OCI-LY3 (cell line): ENCODE measurements at regions not wholly inside any gene's neighbourhood (a gene's known extent, or its start where the extent isn't known, plus 50 kb on each side); places are given as distances from the start of the nearest gene placed in this dataset.

ENCODE experiments used
- CTCF ChIP-seq: fragments of 200-600, 300-600 bp; sonication (generic); IDR thresholded peaks from 2 replicates; pipeline ENCODE4 v1.5.1; 2014; ENCODE audit warnings: antibody characterized with exemption, low read length, low read depth
- EZH2phosphoT487 ChIP-seq: fragments of 200-600 bp; shearing (Covaris generic); IDR thresholded peaks from 2 replicates; pipeline ENCODE4 v1.6.1; 2018; ENCODE audit warnings: antibody characterized with exemption, mixed run types, low read depth

GRCh38 chr12:71222436-71222835, 64.6 kb upstream of the TSPAN8 start:
- TF ChIP-seq CTCF, result no peak
- TF ChIP-seq EZH2phosphoT487, result no peak
